GM23338 (cell line): ENCODE measurements at regions not wholly inside any gene's neighbourhood (a gene's known extent, or its start where the extent isn't known, plus 50 kb on each side); places are given as distances from the start of the nearest gene placed in this dataset.

Experiments used
- ATAC-seq: fragments of 200-7000 bp; cut with Tn5 transposase; 3 replicates; pipeline ENCODE4 v1.9.1; 2020
- DNase-seq: peaks from one replicate; pipeline ENCODE4 v3.0.0-alpha.2; 2015; ENCODE audit warnings: low spot score
- H2AFZ ChIP-seq: fragments of 200-600 bp; sonication (generic); 2 replicates; pipeline ENCODE4 v1.8.0; 2016; ENCODE audit warnings: antibody characterized with exemption, mild to moderate bottlenecking, moderate library complexity
- H3F3A ChIP-seq: fragments of 200-600 bp; sonication (generic); replicated peaks from 2 replicates; pipeline ENCODE4 v1.8.0; 2017; ENCODE audit warnings: antibody characterized with exemption, mixed run types, low read depth
- H3K27ac ChIP-seq: fragments of 200-600 bp; sonication (generic); 2 replicates; pipeline ENCODE4 v1.6.1; 2016; ENCODE audit warnings: low read depth
- H3K27me3 ChIP-seq: fragments of 200-600 bp; sonication (generic); 2 replicates; pipeline ENCODE4 v1.8.0; 2016; ENCODE audit warnings: mild to moderate bottlenecking, mixed run types, moderate library complexity; ENCODE audit not compliant: insufficient read depth
- H3K36me3 ChIP-seq: fragments of 200-600 bp; sonication (generic); 2 replicates; pipeline ENCODE4 v1.8.0; 2016; ENCODE audit warnings: mild to moderate bottlenecking; ENCODE audit not compliant: insufficient read depth
- H3K4me1 ChIP-seq: fragments of 200-600 bp; sonication (generic); 2 replicates; pipeline ENCODE4 v1.8.0; 2016; ENCODE audit warnings: mild to moderate bottlenecking, moderate library complexity; ENCODE audit not compliant: insufficient read depth
- H3K4me2 ChIP-seq: fragments of 200-600 bp; sonication (generic); 2 replicates; pipeline ENCODE4 v1.7.1; 2017; ENCODE audit warnings: mixed run types
- H3K4me3 ChIP-seq: fragments of 200-600 bp; sonication (generic); 2 replicates; pipeline ENCODE4 v1.6.1; 2016; ENCODE audit warnings: mixed run types
- H3K79me2 ChIP-seq: fragments of 200-600 bp; sonication (generic); replicated peaks from 2 replicates; pipeline ENCODE4 v1.8.0; 2017; ENCODE audit warnings: mild to moderate bottlenecking; ENCODE audit not compliant: insufficient read depth
- H3K9me2 ChIP-seq: fragments of 200-600 bp; sonication (generic); 2 replicates; pipeline ENCODE4 v1.8.0; 2017; ENCODE audit not compliant: insufficient read depth
- H4K20me1 ChIP-seq: fragments of 200-600 bp; sonication (generic); replicated peaks from 2 replicates; pipeline ENCODE4 v1.8.0; 2017; ENCODE audit warnings: mild to moderate bottlenecking; ENCODE audit not compliant: insufficient read depth
- H3K27ac Mint-ChIP-seq: 2 replicates; pipeline ENCODE4 v1.8.0; 2020; ENCODE audit warnings: inconsistent platforms, mild to moderate bottlenecking, moderate library complexity, mixed read lengths
- H3K27me3 Mint-ChIP-seq: 3 replicates; pipeline ENCODE4 v1.8.0; 2022; ENCODE audit warnings: low read depth, mild to moderate bottlenecking, moderate library complexity, mixed read lengths, inconsistent platforms; ENCODE audit not compliant: insufficient read depth, poor library complexity
- H3K36me3 Mint-ChIP-seq: 3 replicates; pipeline ENCODE4 v1.8.0; 2021; ENCODE audit warnings: low read depth, mild to moderate bottlenecking, inconsistent platforms, moderate library complexity, mixed read lengths
- H3K4me1 Mint-ChIP-seq: 3 replicates; pipeline ENCODE4 v1.8.0; 2020; ENCODE audit warnings: mild to moderate bottlenecking, inconsistent platforms, mixed read lengths
- H3K4me3 Mint-ChIP-seq: 3 replicates; pipeline ENCODE4 v1.8.0; 2021; ENCODE audit warnings: moderate library complexity, mild to moderate bottlenecking, inconsistent platforms, mixed read lengths
- H3K9me3 Mint-ChIP-seq: 3 replicates; pipeline ENCODE4 v1.8.0; 2020; ENCODE audit warnings: moderate library complexity, mild to moderate bottlenecking, inconsistent platforms, mixed read lengths
- CREB1 ChIP-seq: fragments of 250-450 bp; sonication (Bioruptor Pico); IDR thresholded peaks from 2 replicates; pipeline ENCODE4 v1.5.0; 2020; ENCODE audit warnings: low read depth, mild to moderate bottlenecking, moderate library complexity
- CTCF ChIP-seq, 2 experiments: fragments of 200-600 bp in 1 of 2; sonication (generic) in 1 of 2; conservative IDR thresholded peaks; 2 replicates each; pipeline versions ENCODE4 v1.5.1 to v1.6.1; 2016 to 2017; ENCODE audit warnings: antibody characterized with exemption in 2 of 2, low read depth in 2 of 2, mild to moderate bottlenecking in 2 of 2, moderate library complexity in 1 of 2
- EZH2 ChIP-seq: fragments of 200-600 bp; sonication (generic); IDR thresholded peaks from one replicate; pipeline ENCODE4 v1.8.0; 2017; ENCODE audit warnings: antibody characterized with exemption, mild to moderate bottlenecking, low read depth; ENCODE audit not compliant: unreplicated experiment
- EZH2phosphoT487 ChIP-seq: fragments of 200-600 bp; sonication (generic); IDR thresholded peaks from one replicate; pipeline ENCODE4 v1.8.1; 2018; ENCODE audit warnings: antibody characterized with exemption; ENCODE audit not compliant: unreplicated experiment
- STAT1 ChIP-seq: IDR thresholded peaks from one replicate; pipeline ENCODE4 v1.6.1; 2016; ENCODE audit warnings: antibody characterized with exemption; ENCODE audit not compliant: unreplicated experiment
- ZNF114 ChIP-seq: fragments of 250-450 bp; sonication (Bioruptor Pico); IDR thresholded peaks from 2 replicates; pipeline ENCODE4 v1.5.0; 2020; ENCODE audit warnings: mild to moderate bottlenecking, moderate library complexity
- TF ChIP-seq, protein P1 (sequence below): IDR thresholded peaks from 2 replicates; pipeline ENCODE4 v1.6.1; 2016; ENCODE audit warnings: antibody characterized with exemption
- TF ChIP-seq, protein P2 (sequence below): fragments of 250-450 bp; sonication (Bioruptor Pico); IDR thresholded peaks from 2 replicates; pipeline ENCODE4 v1.5.0; 2020; ENCODE audit warnings: mild to moderate bottlenecking, moderate library complexity

- no peaks in the 10 kb centered on the region for H3K36me3 Mint-ChIP-seq
Observed at GRCh38 chr10:8314486-8314885, 260.0 kb downstream of the GATA3 start.

GRCh38 chr10:8315619-8316021 is 261.1 kb downstream of the GATA3 start:
- Histone ChIP-seq H3K27ac (no peak overlapping the region), H3K4me3 (no peak overlapping the region), H4K20me1 (no peaks in the 10 kb centered on the region), H3K36me3 (no peaks in the 10 kb centered on the region), H3K79me2 (no peaks in the 10 kb centered on the region), H2AFZ (no peak overlapping the region), H3K4me1 (no peaks in the 10 kb centered on the region), H3K4me2 (no peak overlapping the region), H3K27me3 (no peaks in the 10 kb centered on the region), H3F3A (no peaks in the 10 kb centered on the region), H3K9me2 (peaks cover 8% of the 10 kb centered on the region; the same call in 1 of the 2 replicates)
- no peak for TF ChIP-seq EZH2
- no peak for TF ChIP-seq CREB1 (CRISPR knock-in tag)
- TF ChIP-seq EZH2phosphoT487, result no peak
- Mint-ChIP-seq H3K9me3 (no peaks in the 10 kb centered on the region), H3K4me3 (no peak overlapping the region), H3K27ac (no peak overlapping the region), H3K27me3 (no peaks in the 10 kb centered on the region), H3K4me1 (no peaks in the 10 kb centered on the region), H3K36me3 (no peaks in the 10 kb centered on the region)
- DNase-seq (no peak), ATAC-seq (no peak)

More at GRCh38 chr10:8314486-8314885, 260.0 kb downstream of the GATA3 start:
- H3K36me3 ChIP-seq, result no peaks in the 10 kb centered on the region
- H3F3A ChIP-seq, result no peaks in the 10 kb centered on the region
- H3K27ac ChIP-seq, result no peak overlapping the region
- H3K4me3 ChIP-seq, result no peak overlapping the region
- no peaks in the 10 kb centered on the region for H3K79me2 ChIP-seq
- Mint-ChIP-seq H3K4me1 (no peaks in the 10 kb centered on the region), H3K27ac (no peak overlapping the region), H3K9me3 (no peaks in the 10 kb centered on the region), H3K4me3 (no peak overlapping the region), H3K27me3 (no peaks in the 10 kb centered on the region)
- no peak for ATAC-seq
- H3K4me2 ChIP-seq, result no peak overlapping the region
- peaks cover 8% of the 10 kb centered on the region; the same call in 1 of the 2 replicates for H3K9me2 ChIP-seq
- no peak for DNase-seq
- no peaks in the 10 kb centered on the region for H3K4me1 ChIP-seq
- H2AFZ ChIP-seq, result no peak overlapping the region
- no peak for TF ChIP-seq STAT1
- no peak for TF ChIP-seq ZNF114 (CRISPR knock-in tag)
- no peak for TF ChIP-seq CTCF (conservative IDR thresholded peaks at IDR 0.05; ENCODE audit: low read depth in 2 of 2)
- H4K20me1 ChIP-seq, result no peaks in the 10 kb centered on the region
- no peaks in the 10 kb centered on the region for H3K27me3 ChIP-seq

DNA sequence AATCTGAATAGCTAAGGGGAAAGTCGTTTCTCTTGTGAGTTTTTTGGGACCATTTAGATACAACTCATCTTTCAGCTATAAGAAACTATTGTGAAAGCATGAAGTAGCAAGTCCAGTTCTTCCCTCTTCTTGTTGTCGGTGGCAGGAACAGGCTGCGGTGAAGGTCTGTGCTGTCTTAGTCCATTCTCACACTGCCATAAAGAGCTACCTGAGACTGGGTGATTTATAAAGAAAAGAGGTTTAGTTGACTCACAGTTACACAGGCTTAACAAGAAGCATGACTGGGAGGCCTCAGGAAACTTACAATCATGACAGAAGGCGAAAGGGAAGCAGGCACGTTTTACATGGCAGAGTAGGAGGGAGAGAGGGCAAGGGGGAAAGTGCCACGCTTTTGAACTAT is 261.8 kb downstream of the GATA3 start:
- TF ChIP-seq, protein P1, sequence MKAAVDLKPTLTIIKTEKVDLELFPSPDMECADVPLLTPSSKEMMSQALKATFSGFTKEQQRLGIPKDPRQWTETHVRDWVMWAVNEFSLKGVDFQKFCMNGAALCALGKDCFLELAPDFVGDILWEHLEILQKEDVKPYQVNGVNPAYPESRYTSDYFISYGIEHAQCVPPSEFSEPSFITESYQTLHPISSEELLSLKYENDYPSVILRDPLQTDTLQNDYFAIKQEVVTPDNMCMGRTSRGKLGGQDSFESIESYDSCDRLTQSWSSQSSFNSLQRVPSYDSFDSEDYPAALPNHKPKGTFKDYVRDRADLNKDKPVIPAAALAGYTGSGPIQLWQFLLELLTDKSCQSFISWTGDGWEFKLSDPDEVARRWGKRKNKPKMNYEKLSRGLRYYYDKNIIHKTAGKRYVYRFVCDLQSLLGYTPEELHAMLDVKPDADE, result no peak
- TF ChIP-seq ZNF114 (CRISPR knock-in tag) (no peak), STAT1 (no peak), EZH2 (no peak)
- TF ChIP-seq, protein P2, sequence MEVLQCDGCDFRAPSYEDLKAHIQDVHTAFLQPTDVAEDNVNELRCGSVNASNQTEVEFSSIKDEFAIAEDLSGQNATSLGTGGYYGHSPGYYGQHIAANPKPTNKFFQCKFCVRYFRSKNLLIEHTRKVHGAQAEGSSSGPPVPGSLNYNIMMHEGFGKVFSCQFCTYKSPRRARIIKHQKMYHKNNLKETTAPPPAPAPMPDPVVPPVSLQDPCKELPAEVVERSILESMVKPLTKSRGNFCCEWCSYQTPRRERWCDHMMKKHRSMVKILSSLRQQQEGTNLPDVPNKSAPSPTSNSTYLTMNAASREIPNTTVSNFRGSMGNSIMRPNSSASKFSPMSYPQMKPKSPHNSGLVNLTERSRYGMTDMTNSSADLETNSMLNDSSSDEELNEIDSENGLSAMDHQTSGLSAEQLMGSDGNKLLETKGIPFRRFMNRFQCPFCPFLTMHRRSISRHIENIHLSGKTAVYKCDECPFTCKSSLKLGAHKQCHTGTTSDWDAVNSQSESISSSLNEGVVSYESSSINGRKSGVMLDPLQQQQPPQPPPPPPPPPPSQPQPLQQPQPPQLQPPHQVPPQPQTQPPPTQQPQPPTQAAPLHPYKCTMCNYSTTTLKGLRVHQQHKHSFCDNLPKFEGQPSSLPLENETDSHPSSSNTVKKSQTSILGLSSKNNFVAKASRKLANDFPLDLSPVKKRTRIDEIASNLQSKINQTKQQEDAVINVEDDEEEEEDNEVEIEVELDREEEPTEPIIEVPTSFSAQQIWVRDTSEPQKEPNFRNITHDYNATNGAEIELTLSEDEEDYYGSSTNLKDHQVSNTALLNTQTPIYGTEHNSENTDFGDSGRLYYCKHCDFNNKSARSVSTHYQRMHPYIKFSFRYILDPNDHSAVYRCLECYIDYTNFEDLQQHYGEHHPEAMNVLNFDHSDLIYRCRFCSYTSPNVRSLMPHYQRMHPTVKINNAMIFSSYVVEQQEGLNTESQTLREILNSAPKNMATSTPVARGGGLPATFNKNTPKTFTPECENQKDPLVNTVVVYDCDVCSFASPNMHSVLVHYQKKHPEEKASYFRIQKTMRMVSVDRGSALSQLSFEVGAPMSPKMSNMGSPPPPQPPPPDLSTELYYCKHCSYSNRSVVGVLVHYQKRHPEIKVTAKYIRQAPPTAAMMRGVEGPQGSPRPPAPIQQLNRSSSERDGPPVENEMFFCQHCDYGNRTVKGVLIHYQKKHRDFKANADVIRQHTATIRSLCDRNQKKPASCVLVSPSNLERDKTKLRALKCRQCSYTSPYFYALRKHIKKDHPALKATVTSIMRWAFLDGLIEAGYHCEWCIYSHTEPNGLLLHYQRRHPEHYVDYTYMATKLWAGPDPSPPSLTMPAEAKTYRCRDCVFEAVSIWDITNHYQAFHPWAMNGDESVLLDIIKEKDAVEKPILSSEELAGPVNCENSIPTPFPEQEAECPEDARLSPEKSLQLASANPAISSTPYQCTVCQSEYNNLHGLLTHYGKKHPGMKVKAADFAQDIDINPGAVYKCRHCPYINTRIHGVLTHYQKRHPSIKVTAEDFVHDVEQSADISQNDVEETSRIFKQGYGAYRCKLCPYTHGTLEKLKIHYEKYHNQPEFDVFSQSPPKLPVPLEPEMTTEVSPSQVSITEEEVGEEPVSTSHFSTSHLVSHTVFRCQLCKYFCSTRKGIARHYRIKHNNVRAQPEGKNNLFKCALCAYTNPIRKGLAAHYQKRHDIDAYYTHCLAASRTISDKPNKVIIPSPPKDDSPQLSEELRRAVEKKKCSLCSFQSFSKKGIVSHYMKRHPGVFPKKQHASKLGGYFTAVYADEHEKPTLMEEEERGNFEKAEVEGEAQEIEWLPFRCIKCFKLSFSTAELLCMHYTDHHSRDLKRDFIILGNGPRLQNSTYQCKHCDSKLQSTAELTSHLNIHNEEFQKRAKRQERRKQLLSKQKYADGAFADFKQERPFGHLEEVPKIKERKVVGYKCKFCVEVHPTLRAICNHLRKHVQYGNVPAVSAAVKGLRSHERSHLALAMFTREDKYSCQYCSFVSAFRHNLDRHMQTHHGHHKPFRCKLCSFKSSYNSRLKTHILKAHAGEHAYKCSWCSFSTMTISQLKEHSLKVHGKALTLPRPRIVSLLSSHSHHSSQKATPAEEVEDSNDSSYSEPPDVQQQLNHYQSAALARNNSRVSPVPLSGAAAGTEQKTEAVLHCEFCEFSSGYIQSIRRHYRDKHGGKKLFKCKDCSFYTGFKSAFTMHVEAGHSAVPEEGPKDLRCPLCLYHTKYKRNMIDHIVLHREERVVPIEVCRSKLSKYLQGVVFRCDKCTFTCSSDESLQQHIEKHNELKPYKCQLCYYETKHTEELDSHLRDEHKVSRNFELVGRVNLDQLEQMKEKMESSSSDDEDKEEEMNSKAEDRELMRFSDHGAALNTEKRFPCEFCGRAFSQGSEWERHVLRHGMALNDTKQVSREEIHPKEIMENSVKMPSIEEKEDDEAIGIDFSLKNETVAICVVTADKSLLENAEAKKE, result no peak
- Mint-ChIP-seq H3K4me3 (no peak overlapping the region), H3K27me3 (no peaks in the 10 kb centered on the region), H3K27ac (no peak overlapping the region), H3K36me3 (no peaks in the 10 kb centered on the region), H3K9me3 (no peaks in the 10 kb centered on the region), H3K4me1 (no peaks in the 10 kb centered on the region)
- no peak for ATAC-seq
- H3K4me3 ChIP-seq, result no peak overlapping the region
- H4K20me1 ChIP-seq, result no peaks in the 10 kb centered on the region
- H3K36me3 ChIP-seq, result no peaks in the 10 kb centered on the region
- H3K4me2 ChIP-seq, result no peak overlapping the region
- H3K4me1 ChIP-seq, result no peaks in the 10 kb centered on the region
- H2AFZ ChIP-seq, result peak overlapping the region; percentile 52; the same call in 1 of the 2 replicates
- DNase-seq, result no peak
- H3K9me2 ChIP-seq, result peaks cover 6% of the 10 kb centered on the region; the same call in 1 of the 2 replicates
- no peaks in the 10 kb centered on the region for H3K27me3 ChIP-seq
- H3K27ac ChIP-seq, result no peak overlapping the region
- no peaks in the 10 kb centered on the region for H3F3A ChIP-seq
- H3K79me2 ChIP-seq, result no peaks in the 10 kb centered on the region
